Activated naive CD8-positive, alpha-beta T cell (primary cell): ENCODE measurements at regions not wholly inside any gene's neighbourhood (a gene's known extent, or its start where the extent isn't known, plus 50 kb on each side); places are given as distances from the start of the nearest gene placed in this dataset.

ENCODE experiments used
- H3K27ac Mint-ChIP-seq: one replicate; pipeline ENCODE4 v1.8.0; 2021; ENCODE audit warnings: mixed read lengths
- H3K27me3 Mint-ChIP-seq: one replicate; pipeline ENCODE4 v1.8.0; 2021; ENCODE audit warnings: mixed read lengths
- H3K36me3 Mint-ChIP-seq: one replicate; pipeline ENCODE4 v1.8.0; 2021; ENCODE audit warnings: mixed read lengths
- H3K4me1 Mint-ChIP-seq: one replicate; pipeline ENCODE4 v1.8.0; 2021; ENCODE audit warnings: low read depth, mixed read lengths
- H3K4me3 Mint-ChIP-seq: one replicate; pipeline ENCODE4 v1.8.0; 2021; ENCODE audit warnings: mild to moderate bottlenecking, mixed read lengths
- H3K9me3 Mint-ChIP-seq: one replicate; pipeline ENCODE4 v1.8.0; 2021; ENCODE audit warnings: low read depth, mixed read lengths

GRCh38 chr1:29945426-29945825, 709.1 kb downstream of the PTPRU start:
- Mint-ChIP-seq H3K36me3 (no peaks in the 10 kb centered on the region), H3K4me1 (no peaks in the 10 kb centered on the region), H3K4me3 (no peak overlapping the region), H3K9me3 (no peaks in the 10 kb centered on the region), H3K27ac (no peak overlapping the region), H3K27me3 (peaks cover 5% of the 10 kb centered on the region)

DNA sequence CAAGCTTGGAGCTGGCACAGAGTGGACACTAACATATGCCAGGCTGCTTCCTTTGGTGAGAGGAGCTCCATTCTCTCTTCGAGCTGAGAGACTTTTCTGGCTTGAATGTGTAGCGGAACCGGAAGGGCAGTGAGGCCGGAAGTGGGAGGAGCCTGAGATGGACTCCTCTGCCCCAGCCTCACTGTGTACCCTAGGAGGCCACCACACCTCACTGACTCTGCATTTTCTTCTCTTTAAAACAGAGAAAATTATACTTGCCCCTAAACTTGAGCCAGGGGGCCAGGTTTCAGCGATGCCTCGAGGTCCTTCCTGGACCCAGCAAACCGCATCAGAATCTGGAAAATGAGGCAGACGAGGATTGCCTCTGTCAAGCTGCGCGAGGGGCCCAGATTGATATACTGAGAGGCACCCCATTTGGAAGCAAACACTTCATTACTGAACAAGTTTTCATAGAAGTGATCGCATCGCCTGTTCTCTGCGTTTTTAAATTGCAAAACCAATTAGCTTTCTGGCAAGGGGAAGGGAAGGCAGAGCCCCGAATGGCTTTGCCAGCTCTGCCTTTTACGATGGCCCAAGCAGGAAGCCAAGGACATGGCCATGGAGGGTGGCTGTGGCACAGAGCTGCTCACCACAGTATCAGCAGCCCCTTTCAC, 708.1 kb downstream of the PTPRU start:
- Mint-ChIP-seq H3K9me3 (no peaks in the 10 kb centered on the region), H3K27me3 (peaks cover 8% of the 10 kb centered on the region), H3K27ac (no peak overlapping the region), H3K4me3 (no peak overlapping the region), H3K36me3 (no peaks in the 10 kb centered on the region), H3K4me1 (no peaks in the 10 kb centered on the region)

DNA sequence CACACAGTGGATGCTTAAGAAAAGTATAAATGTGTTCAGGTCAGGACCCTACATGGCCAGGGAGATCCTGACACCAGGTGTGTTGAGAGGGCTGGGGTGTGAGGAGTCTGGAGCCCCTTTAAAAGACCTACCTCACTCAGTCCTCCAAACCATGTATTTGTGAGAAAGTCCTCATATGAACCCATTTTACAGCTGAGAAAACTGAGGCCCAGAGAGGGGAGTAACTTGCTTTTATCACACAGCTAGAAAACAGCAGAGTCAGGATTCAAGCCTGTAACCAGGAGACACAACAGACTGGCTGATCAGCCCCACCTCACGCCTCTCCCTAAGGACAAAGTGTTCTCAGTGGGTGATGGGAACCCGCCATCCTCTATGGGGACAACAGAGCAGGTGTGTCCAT, 706.7 kb downstream of the PTPRU start:
- Mint-ChIP-seq H3K36me3 (no peaks in the 10 kb centered on the region), H3K27ac (no peak overlapping the region), H3K4me1 (no peaks in the 10 kb centered on the region), H3K9me3 (no peaks in the 10 kb centered on the region), H3K4me3 (no peak overlapping the region), H3K27me3 (peaks cover 8% of the 10 kb centered on the region)

DNA sequence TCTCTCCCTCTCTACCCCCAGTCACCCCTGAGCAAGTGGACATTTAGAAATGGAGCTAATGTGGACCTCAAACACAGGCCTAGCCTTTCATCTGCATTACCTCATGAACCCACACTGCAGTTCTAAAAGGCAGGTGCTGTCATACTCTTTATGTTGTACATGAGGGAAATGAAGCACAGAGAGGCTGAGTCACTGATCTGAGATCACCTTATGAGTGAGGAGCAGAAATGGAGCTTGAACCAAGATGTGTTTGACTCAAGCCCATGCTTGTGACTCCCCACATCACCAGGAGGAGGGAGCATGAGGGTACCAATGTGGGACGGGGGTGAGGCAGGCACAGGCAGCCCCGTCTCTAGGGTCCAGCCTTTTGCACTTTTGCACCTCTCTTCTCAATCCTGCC, 702.8 kb downstream of the PTPRU start:
- Mint-ChIP-seq H3K27ac (no peak overlapping the region), H3K36me3 (no peaks in the 10 kb centered on the region), H3K4me3 (no peak overlapping the region), H3K9me3 (no peaks in the 10 kb centered on the region), H3K27me3 (peaks cover 7% of the 10 kb centered on the region), H3K4me1 (no peaks in the 10 kb centered on the region)

DNA sequence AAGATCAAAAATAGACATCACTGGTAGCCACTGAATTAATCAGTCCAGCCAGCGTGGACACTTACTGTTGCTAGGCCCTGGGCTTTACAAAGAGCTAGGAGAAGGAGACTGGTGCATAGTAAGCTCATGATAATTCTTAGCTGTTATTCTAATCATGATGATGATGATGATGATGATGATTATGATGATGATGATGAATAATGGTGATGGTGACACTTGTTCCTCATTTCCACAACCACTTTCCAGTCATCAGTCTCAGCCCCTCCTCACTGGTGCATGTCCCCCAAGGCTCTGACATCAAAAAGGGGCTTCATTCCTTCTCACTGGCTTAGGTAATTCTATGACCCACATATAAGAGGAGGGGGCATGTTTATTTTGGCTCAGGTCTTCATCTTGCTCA, 701.0 kb downstream of the PTPRU start:
- Mint-ChIP-seq H3K27me3 (peaks cover 11% of the 10 kb centered on the region), H3K4me3 (no peak overlapping the region), H3K9me3 (no peaks in the 10 kb centered on the region), H3K27ac (no peak overlapping the region), H3K4me1 (no peaks in the 10 kb centered on the region), H3K36me3 (no peaks in the 10 kb centered on the region)

GRCh38 chr1:29936031-29936544, 699.8 kb downstream of the PTPRU start:
- H3K4me3 Mint-ChIP-seq = no peak overlapping the region
- H3K4me1 Mint-ChIP-seq = no peaks in the 10 kb centered on the region
- H3K9me3 Mint-ChIP-seq = no peaks in the 10 kb centered on the region
- peaks cover 19% of the 10 kb centered on the region for H3K27me3 Mint-ChIP-seq
- no peak overlapping the region for H3K27ac Mint-ChIP-seq
- no peaks in the 10 kb centered on the region for H3K36me3 Mint-ChIP-seq

GRCh38 chr1:29934255-29934772, 698.0 kb downstream of the PTPRU start:
- H3K27ac Mint-ChIP-seq = no peak overlapping the region

DNA sequence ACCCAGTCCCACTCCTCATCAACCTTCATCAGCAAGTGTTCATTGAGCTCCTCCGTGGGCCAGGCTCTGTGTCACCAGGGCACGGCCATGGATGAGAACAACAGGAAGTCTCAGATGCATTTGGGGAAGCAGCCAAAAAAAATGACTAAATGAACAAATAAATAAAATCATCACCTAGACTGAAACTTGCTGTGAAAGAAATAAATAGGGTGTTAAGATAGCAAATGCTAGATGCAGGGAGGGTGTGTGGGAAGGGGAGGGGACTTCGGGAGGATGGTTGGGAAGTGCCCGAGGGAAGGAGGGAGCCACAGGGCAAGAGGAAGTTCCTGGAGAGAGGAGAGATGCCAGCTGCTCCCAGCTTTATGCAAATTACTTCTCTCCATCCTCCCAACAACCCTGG, 696.7 kb downstream of the PTPRU start:
- H3K4me3 Mint-ChIP-seq = no peak overlapping the region
- H3K27ac Mint-ChIP-seq = no peak overlapping the region
- peaks cover 15% of the 10 kb centered on the region for H3K27me3 Mint-ChIP-seq
- H3K9me3 Mint-ChIP-seq = no peaks in the 10 kb centered on the region
- H3K36me3 Mint-ChIP-seq = no peaks in the 10 kb centered on the region
- no peaks in the 10 kb centered on the region for H3K4me1 Mint-ChIP-seq

More at GRCh38 chr1:29934255-29934772, 698.0 kb downstream of the PTPRU start:
- Mint-ChIP-seq H3K4me1 (no peaks in the 10 kb centered on the region), H3K9me3 (no peaks in the 10 kb centered on the region), H3K27me3 (peaks cover 15% of the 10 kb centered on the region), H3K4me3 (no peak overlapping the region), H3K36me3 (no peaks in the 10 kb centered on the region)

DNA sequence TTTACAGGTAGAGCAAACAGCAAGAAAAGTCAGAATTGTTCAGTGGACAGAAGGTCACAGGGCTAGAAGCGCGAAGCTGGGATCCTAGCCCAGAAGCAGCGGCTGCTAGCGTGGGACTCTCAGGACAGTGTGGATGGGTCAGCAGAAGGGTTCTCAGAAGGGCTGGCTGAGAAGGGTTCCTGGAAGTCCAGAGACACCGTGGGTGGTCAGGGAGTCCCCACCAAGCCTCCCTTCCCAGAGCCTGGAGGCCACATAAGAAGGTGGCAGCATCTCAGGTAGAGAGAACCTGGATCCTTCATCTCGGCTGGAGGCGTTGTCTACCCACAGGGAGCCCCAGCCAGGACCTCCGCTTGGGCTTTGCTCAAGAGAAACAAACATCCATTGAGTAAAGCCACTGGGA, 696.3 kb downstream of the PTPRU start:
- no peaks in the 10 kb centered on the region for H3K36me3 Mint-ChIP-seq
- no peak overlapping the region for H3K27ac Mint-ChIP-seq
- H3K27me3 Mint-ChIP-seq = peaks cover 15% of the 10 kb centered on the region
- H3K4me1 Mint-ChIP-seq = no peaks in the 10 kb centered on the region
- H3K9me3 Mint-ChIP-seq = no peaks in the 10 kb centered on the region
- no peak overlapping the region for H3K4me3 Mint-ChIP-seq

- Mint-ChIP-seq H3K27ac (no peak overlapping the region), H3K9me3 (no peaks in the 10 kb centered on the region), H3K4me1 (no peaks in the 10 kb centered on the region), H3K4me3 (no peak overlapping the region), H3K36me3 (no peaks in the 10 kb centered on the region), H3K27me3 (peaks cover 18% of the 10 kb centered on the region)
These were observed 695.3 kb downstream of the PTPRU start for GRCh38 chr1:29931477-29932175.

DNA sequence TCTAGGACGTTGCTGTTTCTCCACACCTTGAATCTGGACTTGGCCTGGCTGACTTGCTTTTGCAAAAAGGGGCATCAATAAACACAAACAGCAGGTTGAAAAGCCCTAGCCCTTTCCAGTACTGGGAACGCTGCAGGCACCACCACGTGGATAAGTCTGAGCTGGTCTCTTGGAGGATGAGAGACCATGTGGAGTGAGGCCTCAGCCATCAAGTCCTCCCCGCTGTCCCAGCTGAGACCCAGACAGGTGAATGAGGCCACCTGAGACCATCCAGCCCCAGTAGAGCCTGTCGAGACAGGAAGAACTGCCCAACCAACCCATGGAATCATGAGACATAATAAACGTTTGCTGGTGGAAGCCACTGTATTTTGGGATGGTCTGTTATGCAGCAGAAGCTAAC, 688.7 kb downstream of the PTPRU start:
- Mint-ChIP-seq H3K27ac (no peak overlapping the region), H3K36me3 (no peaks in the 10 kb centered on the region), H3K27me3 (peaks cover 10% of the 10 kb centered on the region), H3K4me3 (no peak overlapping the region), H3K9me3 (no peaks in the 10 kb centered on the region), H3K4me1 (no peaks in the 10 kb centered on the region)

DNA sequence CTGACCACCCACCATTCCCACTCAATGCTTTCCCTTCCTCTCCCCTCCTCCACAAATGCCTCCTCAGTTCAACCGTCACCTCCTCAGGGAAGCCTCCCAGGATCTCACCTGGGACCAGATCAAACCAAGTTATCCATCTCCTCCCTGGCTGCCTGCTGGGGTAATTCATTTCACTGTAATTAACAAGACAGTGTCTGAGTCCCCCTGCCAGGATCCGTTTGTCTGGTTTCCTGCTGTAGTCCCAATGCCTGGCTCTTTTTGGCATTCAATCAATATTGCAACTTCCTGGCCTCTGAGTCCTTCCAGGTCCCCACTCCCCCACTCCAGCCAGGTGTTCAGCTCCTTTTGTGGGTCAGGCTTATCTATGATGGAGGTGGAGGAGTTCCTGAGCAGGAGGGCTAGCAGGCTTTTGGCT, 687.7 kb downstream of the PTPRU start:
- no peak overlapping the region for H3K27ac Mint-ChIP-seq
- H3K9me3 Mint-ChIP-seq = no peaks in the 10 kb centered on the region

GRCh38 chr1:29921741-29922140, 685.4 kb downstream of the PTPRU start:
- Mint-ChIP-seq H3K4me3 (no peak overlapping the region), H3K4me1 (no peaks in the 10 kb centered on the region), H3K27ac (no peak overlapping the region), H3K27me3 (peaks cover 5% of the 10 kb centered on the region), H3K36me3 (no peaks in the 10 kb centered on the region), H3K9me3 (no peaks in the 10 kb centered on the region)

More for the DNA sequence above, 687.7 kb downstream of the PTPRU start:
- Mint-ChIP-seq H3K4me3 (no peak overlapping the region), H3K27me3 (peaks cover 8% of the 10 kb centered on the region), H3K36me3 (no peaks in the 10 kb centered on the region), H3K4me1 (no peaks in the 10 kb centered on the region)

DNA sequence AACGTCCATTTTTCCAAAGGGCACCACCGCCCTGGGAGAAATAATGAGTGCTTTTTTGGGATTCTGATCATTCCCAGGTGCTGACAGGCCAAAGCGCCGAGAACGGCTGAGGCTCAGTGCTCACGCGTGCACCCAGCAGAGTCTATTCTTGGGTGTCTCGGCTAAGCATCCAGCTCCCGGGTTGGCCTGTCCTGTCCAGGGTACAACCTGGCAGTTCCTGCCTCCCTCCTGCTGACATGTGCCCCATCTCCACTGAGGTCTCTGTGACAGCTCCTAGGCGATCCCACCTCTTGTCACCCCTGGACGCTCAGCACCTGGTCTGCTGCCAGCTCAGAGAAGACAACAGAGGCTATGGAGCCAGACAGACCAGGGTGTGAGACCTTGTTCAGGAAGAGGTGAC, 684.5 kb downstream of the PTPRU start:
- Mint-ChIP-seq H3K36me3 (no peaks in the 10 kb centered on the region), H3K4me3 (no peak overlapping the region), H3K4me1 (no peaks in the 10 kb centered on the region), H3K9me3 (no peaks in the 10 kb centered on the region), H3K27ac (no peak overlapping the region), H3K27me3 (peaks cover 5% of the 10 kb centered on the region)

DNA sequence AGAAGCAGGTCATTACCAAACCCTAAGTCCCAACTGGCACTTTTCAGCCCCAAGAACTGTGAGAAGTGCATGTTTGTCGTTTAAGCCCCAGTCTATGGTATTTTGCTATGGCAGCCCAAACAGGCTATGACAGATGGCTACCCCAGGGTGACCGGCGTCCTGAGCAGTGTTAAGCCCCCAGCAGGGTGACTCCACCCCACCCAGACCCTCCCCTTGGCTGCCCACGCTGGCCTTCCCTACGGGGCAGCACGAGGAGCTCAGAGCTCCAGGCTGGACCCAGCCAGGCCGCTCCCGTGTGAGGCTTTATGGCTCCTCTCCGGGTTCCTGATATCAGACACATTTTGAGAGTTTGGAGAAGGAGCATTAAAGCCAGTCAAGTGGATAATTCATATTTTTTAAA, 684.0 kb downstream of the PTPRU start:
- Mint-ChIP-seq H3K27me3 (peaks cover 5% of the 10 kb centered on the region), H3K4me3 (no peak overlapping the region), H3K9me3 (no peaks in the 10 kb centered on the region), H3K27ac (no peak overlapping the region), H3K4me1 (no peaks in the 10 kb centered on the region), H3K36me3 (no peaks in the 10 kb centered on the region)
